Endothelial cell of umbilical vein (primary cell): ENCODE measurements at regions not wholly inside any gene's neighbourhood (a gene's known extent, or its start where the extent isn't known, plus 50 kb on each side); places are given as distances from the start of the nearest gene placed in this dataset.

Experiments used
- BruUV-seq: library from RNA; stranded (reverse); fragments of 400-500 nt; replicated peaks from 2 replicates; lab custom pipeline; 2021; lab: Mats Ljungman, UMichigan
- CTCF ChIA-PET: fragments of 300-600, 350-600 bp; sonication (Branson Sonifier 250); formaldehyde crosslinking; loops from one replicate; lab custom pipeline; 2021; ENCODE audit warnings: antibody characterized with exemption, inconsistent platforms; lab: Charles Lee
- POLR2A ChIA-PET: fragments of 300-600, 350-600 bp; sonication (Branson Sonifier 250); formaldehyde crosslinking; loops from one replicate; lab custom pipeline; 2021; ENCODE audit warnings: antibody characterized with exemption, inconsistent platforms; lab: Charles Lee
- DNase-seq: peaks from one replicate; pipeline ENCODE4 v3.0.0-alpha.2; 2011; ENCODE audit warnings: low read depth, low spot score
- FAIRE-seq: peaks from 2 replicates; lab custom pipeline; 2011; peaks lifted over from hg19 to GRCh38; lab: Jason Lieb, UNC
- H2AFZ ChIP-seq: 2 replicates; pipeline ENCODE4 v1.6.0; 2012; ENCODE audit warnings: low read depth, low read length, control low read depth, inconsistent platforms
- H3K27ac ChIP-seq: 2 replicates; pipeline ENCODE4 v1.5.1; 2011; ENCODE audit warnings: low read depth, mild to moderate bottlenecking, control low read depth, low read length, moderate library complexity; ENCODE audit not compliant: insufficient read depth
- H3K27me3 ChIP-seq, 2 experiments: 2 replicates each; pipeline versions ENCODE4 v1.6.0 to v1.6.1; 2011; ENCODE audit warnings: low read length in 2 of 2, mixed read lengths in 1 of 2; ENCODE audit not compliant: control insufficient read depth in 2 of 2, insufficient read depth in 2 of 2
- H3K36me3 ChIP-seq, 2 experiments: 2 replicates in 1 of 2; 3 replicates in 1 of 2; pipeline ENCODE4 v1.5.1; 2011; ENCODE audit warnings: low read length in 2 of 2, mild to moderate bottlenecking in 1 of 2, moderate library complexity in 1 of 2; ENCODE audit not compliant: control insufficient read depth in 2 of 2, insufficient read depth in 2 of 2; ENCODE audit errors: extremely low read depth in 1 of 2
- H3K4me1 ChIP-seq: 3 replicates; pipeline ENCODE4 v1.5.1; 2011; ENCODE audit warnings: mild to moderate bottlenecking, low read length; ENCODE audit not compliant: control insufficient read depth, insufficient read depth; ENCODE audit errors: extremely low read depth
- H3K4me2 ChIP-seq: 2 replicates; pipeline ENCODE4 v1.6.1; 2011; ENCODE audit warnings: low read length, control low read depth, mixed read lengths; ENCODE audit not compliant: insufficient read depth
- H3K4me3 ChIP-seq, 3 experiments: fragments of 200-600 bp in 1 of 3; sonication (generic), shearing (Covaris generic) in 1 of 3; replicated peaks in 1 of 3; 2 replicates each; pipeline ENCODE4 v1.5.1; 2011 to 2016; ENCODE audit warnings: control low read depth in 3 of 3, low read length in 3 of 3, mild to moderate bottlenecking in 2 of 3, inconsistent platforms in 1 of 3, low read depth in 1 of 3, moderate library complexity in 1 of 3; ENCODE audit not compliant: insufficient read depth in 1 of 3
- H3K79me2 ChIP-seq: 2 replicates; pipeline ENCODE4 v1.6.0; 2012; ENCODE audit warnings: low read length, inconsistent platforms; ENCODE audit not compliant: control insufficient read depth, insufficient read depth
- H3K9ac ChIP-seq: replicated peaks from 2 replicates; pipeline ENCODE3; 2011; ENCODE audit warnings: low read length, control low read depth; ENCODE audit not compliant: insufficient read depth; ENCODE audit errors: extremely low read depth
- H3K9me1 ChIP-seq: replicated peaks from 3 replicates; pipeline ENCODE4 v1.6.0; 2011; ENCODE audit warnings: mild to moderate bottlenecking, low read length; ENCODE audit not compliant: control insufficient read depth, insufficient read depth; ENCODE audit errors: extremely low read depth
- H3K9me3 ChIP-seq: replicated peaks from 2 replicates; pipeline ENCODE4 v1.5.1; 2012; ENCODE audit warnings: low read length, inconsistent platforms; ENCODE audit not compliant: control insufficient read depth, insufficient read depth
- H4K20me1 ChIP-seq: replicated peaks from 2 replicates; pipeline ENCODE3; 2011; ENCODE audit warnings: mild to moderate bottlenecking, low read length; ENCODE audit not compliant: control insufficient read depth, insufficient read depth; ENCODE audit errors: extremely low read depth
- CTCF ChIP-seq, 2 donors: IDR thresholded peaks; 1 replicate in 1 of 2; 2 replicates in 1 of 2; pipeline ENCODE4 v1.5.1; 2011; ENCODE audit warnings: low read length in 2 of 2, mild to moderate bottlenecking in 2 of 2, moderate library complexity in 2 of 2, control low read depth in 1 of 2, inconsistent platforms in 1 of 2, low read depth in 1 of 2; ENCODE audit not compliant: insufficient read depth in 1 of 2; ENCODE audit errors: extremely low read depth in 1 of 2
- EZH2 ChIP-seq: IDR thresholded peaks from 2 replicates; pipeline ENCODE4 v1.6.1; 2012; ENCODE audit warnings: borderline replicate concordance, low read depth, mild to moderate bottlenecking, moderate library complexity, low read length, inconsistent platforms; ENCODE audit not compliant: severe bottlenecking
- FOS ChIP-seq: IDR thresholded peaks from 2 replicates; pipeline ENCODE4 v1.6.1; 2011; ENCODE audit warnings: mild to moderate bottlenecking, low read length, moderate library complexity, borderline replicate concordance; ENCODE audit not compliant: insufficient read depth
- GATA2 ChIP-seq: IDR thresholded peaks from 2 replicates; pipeline ENCODE4 v1.7.0; 2011; ENCODE audit warnings: low read depth, mild to moderate bottlenecking, moderate library complexity, mixed read lengths, low read length; ENCODE audit not compliant: insufficient read length, insufficient read depth
- JUN ChIP-seq: IDR thresholded peaks from 2 replicates; pipeline ENCODE4 v1.6.1; 2011; ENCODE audit warnings: borderline replicate concordance, low read depth; ENCODE audit not compliant: insufficient read length, insufficient read depth
- MAX ChIP-seq: IDR thresholded peaks from 2 replicates; pipeline ENCODE4 v1.6.1; 2011; ENCODE audit not compliant: insufficient read depth, insufficient read length
- MYC ChIP-seq: IDR thresholded peaks from one replicate; pipeline ENCODE4 v1.6.1; 2011; ENCODE audit warnings: mild to moderate bottlenecking, low read depth, low read length
- POLR2A ChIP-seq: IDR thresholded peaks from 2 replicates; pipeline ENCODE4 v1.6.1; 2012; ENCODE audit warnings: low read depth, mild to moderate bottlenecking, control low read depth, low read length
- POLR2AphosphoS5 ChIP-seq: IDR thresholded peaks from 2 replicates; pipeline ENCODE4 v1.6.1; 2012; ENCODE audit warnings: low read depth, mild to moderate bottlenecking, control low read depth, low read length, moderate library complexity; ENCODE audit not compliant: insufficient read depth
- dilution Hi-C: fragments of 300-500 bp; cut with MboI; formaldehyde crosslinking; loops from one replicate; pipeline ENCODE4 v1.15.0; 2019; ENCODE audit warnings: low sequenced_read_pairs; ENCODE audit not compliant: extremely low pct_ligation_motif_present
- intact Hi-C: fragments of 100-400 bp; cut with micrococcal nuclease; formaldehyde crosslinking; loops from one replicate; pipeline ENCODE4 v1.10.0; 2022

- H3K79me2 ChIP-seq: no peaks in the 10 kb centered on the region
- no peak overlapping the region for H3K4me3 ChIP-seq
- H3K9ac ChIP-seq: no peak overlapping the region
- H3K4me1 ChIP-seq: peaks cover 5% of the 10 kb centered on the region
- no peak overlapping the region for H3K27ac ChIP-seq
- BruUV-seq: no TSS peak
- no peak overlapping the region for H2AFZ ChIP-seq
- H3K9me3 ChIP-seq: no peaks in the 10 kb centered on the region
- H3K36me3 ChIP-seq: no peaks in the 10 kb centered on the region
- POLR2A ChIA-PET: no interaction called here
- H3K4me2 ChIP-seq: no peak overlapping the region
- no peak for FAIRE-seq
- H3K27me3 ChIP-seq: peaks cover 8 to 14% of the 10 kb centered on the region in 2 experiments
- dilution Hi-C loops (no loop called here), intact Hi-C loops (no loop called here)
- H4K20me1 ChIP-seq: no peaks in the 10 kb centered on the region
- H3K9me1 ChIP-seq: no peaks in the 10 kb centered on the region
- no peak for DNase-seq
- no peak for TF ChIP-seq FOS
- TF ChIP-seq POLR2AphosphoS5: no peak
- TF ChIP-seq POLR2A: no peak
- no peak for TF ChIP-seq MYC
- TF ChIP-seq EZH2: no peak
- TF ChIP-seq MAX: no peak
- no peak for TF ChIP-seq JUN
- no peak for TF ChIP-seq GATA2
- TF ChIP-seq CTCF (IDR thresholded peaks at IDR 0.05; ENCODE audit: extremely low read depth in 1 of 2, insufficient read depth in 1 of 2, low read depth in 1 of 2, low read length in 2 of 2): no peak
- CTCF ChIA-PET: interaction anchor here (1.0 kb wide), 1 partner anchor 35 kb away, joined by 3 read pairs; no protein-coding TSS in a partner anchor
These were observed 276.0 kb downstream of the RPS24 start for GRCh38 chr10:78309536-78310237.
